ENCODE measurements at regions not wholly inside any gene's neighbourhood (a gene's known extent, or its start where the extent isn't known, plus 50 kb on each side); places are given as distances from the start of the nearest gene placed in this dataset.

DNA sequence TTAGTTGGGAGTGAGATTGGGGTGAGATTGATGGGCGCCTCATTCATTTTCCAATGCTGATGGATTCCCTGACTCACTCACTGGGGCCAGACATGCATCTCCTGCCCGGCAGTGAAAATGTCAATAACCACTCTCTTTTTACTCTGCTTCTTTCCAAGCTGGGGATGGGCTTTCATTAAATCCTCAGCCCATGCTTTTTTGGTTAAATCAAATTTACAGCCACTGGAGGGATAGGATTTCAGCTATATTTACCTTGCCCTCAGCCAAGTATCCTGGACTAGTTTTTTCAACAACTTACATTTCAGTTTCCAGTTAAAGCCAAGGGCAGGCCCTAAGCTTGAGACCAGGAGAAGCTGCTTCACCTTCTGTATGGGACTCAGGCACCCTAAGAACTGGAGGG, 162.8 kb downstream of the TSN start:
- no peak for TF ChIP-seq FOXM1 (IDR thresholded peaks at IDR 0.05; ENCODE audit: borderline replicate concordance)
- no peak for TF ChIP-seq L3MBTL2 (conservative IDR thresholded peaks at IDR 0.05)
- TF ChIP-seq FOXK2 (IDR thresholded peaks at IDR 0.05) = no peak
- no peak for TF ChIP-seq ARNT (IDR thresholded peaks at IDR 0.05)
- TF ChIP-seq, protein P1, sequence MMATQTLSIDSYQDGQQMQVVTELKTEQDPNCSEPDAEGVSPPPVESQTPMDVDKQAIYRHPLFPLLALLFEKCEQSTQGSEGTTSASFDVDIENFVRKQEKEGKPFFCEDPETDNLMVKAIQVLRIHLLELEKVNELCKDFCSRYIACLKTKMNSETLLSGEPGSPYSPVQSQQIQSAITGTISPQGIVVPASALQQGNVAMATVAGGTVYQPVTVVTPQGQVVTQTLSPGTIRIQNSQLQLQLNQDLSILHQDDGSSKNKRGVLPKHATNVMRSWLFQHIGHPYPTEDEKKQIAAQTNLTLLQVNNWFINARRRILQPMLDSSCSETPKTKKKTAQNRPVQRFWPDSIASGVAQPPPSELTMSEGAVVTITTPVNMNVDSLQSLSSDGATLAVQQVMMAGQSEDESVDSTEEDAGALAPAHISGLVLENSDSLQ (IDR thresholded peaks at IDR 0.05) = no peak
- TF ChIP-seq TARDBP (IDR thresholded peaks at IDR 0.05) = no peak
- TF ChIP-seq NFRKB (IDR thresholded peaks at IDR 0.05) = no peak
- no peak for TF ChIP-seq BHLHE40 (IDR thresholded peaks at IDR 0.05; ENCODE audit: borderline replicate concordance)
- no peak for TF ChIP-seq SUZ12 (IDR thresholded peaks at IDR 0.05)
- TF ChIP-seq SP1 (IDR thresholded peaks at IDR 0.05) = no peak
- no peak for TF ChIP-seq HDGF (IDR thresholded peaks at IDR 0.05; ENCODE audit: borderline replicate concordance)
- no peak for TF ChIP-seq ELF4 (IDR thresholded peaks at IDR 0.05)
- TF ChIP-seq ZNF384 (IDR thresholded peaks at IDR 0.05) = no peak
- TF ChIP-seq CTBP1 (IDR thresholded peaks at IDR 0.05; ENCODE audit: borderline replicate concordance) = no peak
- no peak for TF ChIP-seq FOXA1 (IDR thresholded peaks at IDR 0.05)
- TF ChIP-seq LEF1 (IDR thresholded peaks at IDR 0.05; ENCODE audit: borderline replicate concordance) = no peak
- ChIA-PET POLR2A (no interaction called here), CTCF (interaction anchor here (1.8 kb wide), 1 partner anchor 10 kb away, joined by 4 read pairs; no protein-coding TSS in a partner anchor)
- no peak for DNase-seq (ENCODE audit: extremely low spot score)

DNA sequence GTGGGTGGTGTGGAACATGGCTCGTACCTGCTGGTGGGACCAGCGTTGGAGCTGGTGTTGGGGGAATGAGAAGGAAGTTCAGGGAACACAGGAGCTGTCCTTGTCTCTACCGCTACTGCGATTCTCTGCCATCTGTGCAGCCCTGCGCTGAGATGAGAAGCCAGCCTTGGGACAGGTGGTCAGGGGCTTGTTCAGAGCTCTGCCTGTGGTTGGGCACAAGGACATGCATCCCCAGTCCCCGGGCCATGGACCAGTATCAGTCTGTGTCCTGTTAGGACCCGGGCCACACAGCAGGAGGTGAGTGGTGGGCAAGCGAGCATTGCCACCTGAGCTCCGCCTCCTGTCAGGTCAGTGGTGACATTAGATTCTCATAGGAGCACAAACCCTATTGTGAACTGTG, 164.4 kb downstream of the TSN start:
- POLR2A ChIA-PET = no interaction called here

DNA sequence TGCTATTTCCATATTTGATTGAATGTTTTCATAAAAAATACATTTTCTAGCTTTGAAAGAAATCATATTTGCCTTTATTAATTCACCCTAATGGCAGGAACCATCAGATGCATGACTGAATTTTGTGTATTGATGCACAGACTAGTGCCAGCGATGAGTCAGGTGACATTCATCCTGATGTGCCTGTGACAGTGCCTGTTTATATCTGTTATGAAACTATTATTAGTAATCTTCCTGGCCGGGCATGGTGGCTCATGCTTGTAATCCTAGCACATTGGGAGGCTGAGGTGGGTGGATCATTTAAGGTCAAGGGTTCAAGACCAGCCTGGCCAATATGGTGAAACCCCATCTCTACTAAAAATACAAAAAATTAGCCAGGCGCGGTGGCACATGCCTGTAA, 170.0 kb downstream of the TSN start:
- TF ChIP-seq FOXM1 (IDR thresholded peaks at IDR 0.05; ENCODE audit: borderline replicate concordance) (no peak), LEF1 (IDR thresholded peaks at IDR 0.05; ENCODE audit: borderline replicate concordance) (no peak), NFRKB (IDR thresholded peaks at IDR 0.05) (no peak), FOXA1 (IDR thresholded peaks at IDR 0.05) (no peak), CTBP1 (IDR thresholded peaks at IDR 0.05; ENCODE audit: borderline replicate concordance) (no peak), ELF4 (IDR thresholded peaks at IDR 0.05) (no peak), TARDBP (IDR thresholded peaks at IDR 0.05) (no peak), BHLHE40 (IDR thresholded peaks at IDR 0.05; ENCODE audit: borderline replicate concordance) (no peak), SUZ12 (IDR thresholded peaks at IDR 0.05) (no peak), FOXK2 (IDR thresholded peaks at IDR 0.05) (no peak), ZNF384 (IDR thresholded peaks at IDR 0.05) (no peak), L3MBTL2 (conservative IDR thresholded peaks at IDR 0.05) (no peak), HDGF (IDR thresholded peaks at IDR 0.05; ENCODE audit: borderline replicate concordance) (no peak), SP1 (IDR thresholded peaks at IDR 0.05) (no peak), ARNT (IDR thresholded peaks at IDR 0.05) (no peak)
- TF ChIP-seq, protein P1 (IDR thresholded peaks at IDR 0.05) = no peak
- no peak for DNase-seq (ENCODE audit: extremely low spot score)
- CTCF ChIA-PET = no interaction called here
- POLR2A ChIA-PET = no interaction called here

More for the DNA sequence above, 164.4 kb downstream of the TSN start:
- TF ChIP-seq, protein P1 (IDR thresholded peaks at IDR 0.05) = no peak
- TF ChIP-seq CTBP1 (IDR thresholded peaks at IDR 0.05; ENCODE audit: borderline replicate concordance) = no peak
- no peak for TF ChIP-seq L3MBTL2 (conservative IDR thresholded peaks at IDR 0.05)
- no peak for TF ChIP-seq NFRKB (IDR thresholded peaks at IDR 0.05)
- no peak for TF ChIP-seq TARDBP (IDR thresholded peaks at IDR 0.05)
- no peak for TF ChIP-seq FOXA1 (IDR thresholded peaks at IDR 0.05)
- no peak for TF ChIP-seq FOXK2 (IDR thresholded peaks at IDR 0.05)
- no peak for TF ChIP-seq HDGF (IDR thresholded peaks at IDR 0.05; ENCODE audit: borderline replicate concordance)
- no peak for TF ChIP-seq ELF4 (IDR thresholded peaks at IDR 0.05)
- no peak for TF ChIP-seq ZNF384 (IDR thresholded peaks at IDR 0.05)
- TF ChIP-seq BHLHE40 (IDR thresholded peaks at IDR 0.05; ENCODE audit: borderline replicate concordance) = no peak
- no peak for TF ChIP-seq LEF1 (IDR thresholded peaks at IDR 0.05; ENCODE audit: borderline replicate concordance)
- TF ChIP-seq FOXM1 (IDR thresholded peaks at IDR 0.05; ENCODE audit: borderline replicate concordance) = no peak
- no peak for TF ChIP-seq SP1 (IDR thresholded peaks at IDR 0.05)
- TF ChIP-seq ARNT (IDR thresholded peaks at IDR 0.05) = no peak
- TF ChIP-seq SUZ12 (IDR thresholded peaks at IDR 0.05) = no peak
- CTCF ChIA-PET = no interaction called here
- DNase-seq (ENCODE audit: extremely low spot score) = no peak

DNA sequence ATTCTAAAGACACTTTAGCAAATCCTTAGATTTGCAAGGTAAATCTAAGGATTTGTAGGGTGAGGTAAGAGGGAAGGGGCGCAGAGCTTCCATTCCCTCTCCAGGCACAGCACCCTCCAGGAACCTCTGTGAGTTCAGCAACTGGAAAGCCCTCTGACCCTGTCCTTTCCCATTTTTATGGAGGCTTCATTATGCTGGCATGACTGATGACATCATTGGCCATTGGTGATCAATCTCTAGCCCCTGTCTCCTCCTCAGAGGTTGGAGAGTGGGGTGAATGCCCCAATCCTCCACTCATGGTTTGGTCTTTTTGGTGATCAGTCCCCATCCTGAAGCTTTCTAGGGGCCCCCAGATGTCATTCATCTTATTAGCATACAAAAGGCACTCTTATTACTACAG, 187.8 kb downstream of the TSN start:
- no peak for DNase-seq (ENCODE audit: extremely low spot score)
- ChIA-PET POLR2A (no interaction called here), CTCF (no interaction called here)
- TF ChIP-seq SUZ12 (IDR thresholded peaks at IDR 0.05) (no peak), CTBP1 (IDR thresholded peaks at IDR 0.05; ENCODE audit: borderline replicate concordance) (no peak), TARDBP (IDR thresholded peaks at IDR 0.05) (no peak), ELF4 (IDR thresholded peaks at IDR 0.05) (no peak), SP1 (IDR thresholded peaks at IDR 0.05) (no peak), NFRKB (IDR thresholded peaks at IDR 0.05) (no peak), FOXA1 (IDR thresholded peaks at IDR 0.05) (no peak), FOXM1 (IDR thresholded peaks at IDR 0.05; ENCODE audit: borderline replicate concordance) (no peak), LEF1 (IDR thresholded peaks at IDR 0.05; ENCODE audit: borderline replicate concordance) (no peak), HDGF (IDR thresholded peaks at IDR 0.05; ENCODE audit: borderline replicate concordance) (no peak), ARNT (IDR thresholded peaks at IDR 0.05) (no peak), FOXK2 (IDR thresholded peaks at IDR 0.05) (no peak), L3MBTL2 (conservative IDR thresholded peaks at IDR 0.05) (no peak), BHLHE40 (IDR thresholded peaks at IDR 0.05; ENCODE audit: borderline replicate concordance) (no peak), ZNF384 (IDR thresholded peaks at IDR 0.05) (no peak)
- TF ChIP-seq, protein P1 (IDR thresholded peaks at IDR 0.05) = no peak

DNA sequence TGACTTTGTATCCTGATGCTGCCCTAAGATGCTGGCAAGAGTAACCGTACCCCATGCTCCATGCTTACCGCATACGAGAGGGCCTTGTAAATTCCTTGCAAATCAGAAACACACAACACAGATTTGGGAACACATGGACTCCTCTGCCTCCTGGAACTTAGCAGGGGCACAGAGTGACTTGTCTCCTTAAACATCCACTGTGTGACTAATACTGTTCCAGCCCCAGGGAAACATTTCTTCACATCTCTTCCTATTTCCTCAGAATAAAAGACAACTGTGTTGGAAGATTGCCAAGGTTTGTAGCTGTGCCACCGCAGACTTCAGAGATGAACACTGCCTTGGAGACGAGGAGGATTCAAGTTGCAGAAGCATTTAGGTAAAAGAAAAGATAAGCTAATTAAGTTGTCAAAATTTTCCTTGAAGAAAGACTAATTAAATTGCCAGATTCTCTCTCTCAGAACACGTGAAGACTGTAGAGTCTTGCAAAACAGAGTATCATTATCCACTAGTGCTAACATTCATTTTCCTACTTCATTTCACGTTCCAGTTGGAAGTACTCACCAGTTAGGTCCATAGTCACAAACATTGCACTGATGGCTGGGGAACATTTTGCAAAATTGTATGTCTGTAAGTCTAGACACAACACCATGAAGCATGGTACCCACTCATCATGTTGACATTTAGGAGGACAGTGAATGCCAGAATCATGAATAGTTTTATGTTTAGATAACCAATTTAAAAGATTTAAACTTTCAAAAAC, 188.8 kb downstream of the TSN start:
- no peak for TF ChIP-seq HDGF (IDR thresholded peaks at IDR 0.05; ENCODE audit: borderline replicate concordance)
- TF ChIP-seq BHLHE40 (IDR thresholded peaks at IDR 0.05; ENCODE audit: borderline replicate concordance) = no peak
- TF ChIP-seq SP1 (IDR thresholded peaks at IDR 0.05) = no peak
- TF ChIP-seq SUZ12 (IDR thresholded peaks at IDR 0.05) = no peak
- TF ChIP-seq TARDBP (IDR thresholded peaks at IDR 0.05) = no peak
- TF ChIP-seq CTBP1 (IDR thresholded peaks at IDR 0.05; ENCODE audit: borderline replicate concordance) = no peak
- no peak for TF ChIP-seq ELF4 (IDR thresholded peaks at IDR 0.05)
- TF ChIP-seq FOXK2 (IDR thresholded peaks at IDR 0.05) = no peak
- TF ChIP-seq ZNF384 (IDR thresholded peaks at IDR 0.05) = no peak
- TF ChIP-seq FOXA1 (IDR thresholded peaks at IDR 0.05) = no peak
- TF ChIP-seq L3MBTL2 (conservative IDR thresholded peaks at IDR 0.05) = no peak
- no peak for TF ChIP-seq ARNT (IDR thresholded peaks at IDR 0.05)
- no peak for TF ChIP-seq LEF1 (IDR thresholded peaks at IDR 0.05; ENCODE audit: borderline replicate concordance)
- TF ChIP-seq, protein P1 (IDR thresholded peaks at IDR 0.05) = no peak
- TF ChIP-seq NFRKB (IDR thresholded peaks at IDR 0.05) = no peak
- TF ChIP-seq FOXM1 (IDR thresholded peaks at IDR 0.05; ENCODE audit: borderline replicate concordance) = no peak
- no peak for DNase-seq (ENCODE audit: extremely low spot score)
- ChIA-PET CTCF (no interaction called here), POLR2A (no interaction called here)

Data from HEK293T (cell line).